ENCODE measurements at regions not wholly inside any gene's neighbourhood (a gene's known extent, or its start where the extent isn't known, plus 50 kb on each side); places are given as distances from the start of the nearest gene placed in this dataset.

DNA sequence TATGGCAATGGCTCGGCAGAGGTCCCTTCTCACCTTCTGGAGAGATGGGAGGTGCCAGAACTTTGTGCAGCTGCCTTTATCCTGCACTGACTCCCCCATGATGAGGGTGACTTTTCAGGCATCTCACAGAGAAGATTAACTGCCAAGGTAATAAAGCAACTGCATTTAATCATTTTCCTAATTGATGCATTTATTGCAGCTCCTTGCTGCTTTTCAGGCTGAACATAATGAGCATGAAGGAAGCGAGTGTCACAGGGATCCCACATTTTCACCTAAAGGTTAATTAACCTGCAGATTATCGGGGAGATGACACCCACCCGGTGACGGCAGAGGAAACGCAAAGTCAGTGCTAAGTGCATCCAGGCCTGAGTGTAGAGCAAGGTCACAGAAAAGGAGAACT lies 154.3 kb downstream of the ICE1 start:
- ATAC-seq, result no peak
- H3K36me3 ChIP-seq, result no peaks in the 10 kb centered on the region
- no peaks in the 10 kb centered on the region for H3K27me3 ChIP-seq
- H3K4me1 ChIP-seq, result peaks cover 0 to 53% (median 10%) of the 10 kb centered on the region in 3 donors
- no peak overlapping the region for H3K4me3 ChIP-seq
- no peak overlapping the region for H3K27ac ChIP-seq
- TF ChIP-seq POLR2A (IDR thresholded peaks at IDR 0.05) (no peak), POLR2AphosphoS5 (IDR thresholded peaks at IDR 0.05) (no peak), EP300 (IDR thresholded peaks at IDR 0.05) (no peak)
- TF ChIP-seq, protein P1, sequence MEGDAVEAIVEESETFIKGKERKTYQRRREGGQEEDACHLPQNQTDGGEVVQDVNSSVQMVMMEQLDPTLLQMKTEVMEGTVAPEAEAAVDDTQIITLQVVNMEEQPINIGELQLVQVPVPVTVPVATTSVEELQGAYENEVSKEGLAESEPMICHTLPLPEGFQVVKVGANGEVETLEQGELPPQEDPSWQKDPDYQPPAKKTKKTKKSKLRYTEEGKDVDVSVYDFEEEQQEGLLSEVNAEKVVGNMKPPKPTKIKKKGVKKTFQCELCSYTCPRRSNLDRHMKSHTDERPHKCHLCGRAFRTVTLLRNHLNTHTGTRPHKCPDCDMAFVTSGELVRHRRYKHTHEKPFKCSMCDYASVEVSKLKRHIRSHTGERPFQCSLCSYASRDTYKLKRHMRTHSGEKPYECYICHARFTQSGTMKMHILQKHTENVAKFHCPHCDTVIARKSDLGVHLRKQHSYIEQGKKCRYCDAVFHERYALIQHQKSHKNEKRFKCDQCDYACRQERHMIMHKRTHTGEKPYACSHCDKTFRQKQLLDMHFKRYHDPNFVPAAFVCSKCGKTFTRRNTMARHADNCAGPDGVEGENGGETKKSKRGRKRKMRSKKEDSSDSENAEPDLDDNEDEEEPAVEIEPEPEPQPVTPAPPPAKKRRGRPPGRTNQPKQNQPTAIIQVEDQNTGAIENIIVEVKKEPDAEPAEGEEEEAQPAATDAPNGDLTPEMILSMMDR (IDR thresholded peaks at IDR 0.05), result no peak
- H3K9me3 ChIP-seq, result no peaks in the 10 kb centered on the region
- WGBS, 2 donors (ENCODE audit: low coverage in 1 of 2), result 89 to 93% methylated on average over 5 to 6 of the region's 6 CpGs

DNA sequence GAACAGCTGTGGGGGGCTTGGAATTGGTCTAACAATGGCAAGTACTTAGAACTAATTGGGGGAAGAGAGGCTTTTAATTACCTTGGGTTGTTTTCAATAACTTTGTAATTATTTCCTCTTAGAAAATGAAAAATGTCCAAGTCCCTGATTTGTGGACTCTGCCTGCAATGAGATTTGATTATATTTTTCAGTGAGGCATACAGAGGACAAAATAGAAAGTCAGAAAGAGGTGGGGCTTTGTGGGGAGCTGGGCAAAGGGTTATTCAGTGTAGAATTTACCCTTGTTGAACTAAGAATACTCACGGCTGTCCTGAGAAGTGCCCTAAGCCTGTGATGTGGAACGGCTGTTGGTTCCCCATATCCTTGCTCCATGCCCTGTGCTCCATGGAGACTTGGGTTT lies 153.0 kb downstream of the ICE1 start:
- no peaks in the 10 kb centered on the region for H3K36me3 ChIP-seq
- H3K4me3 ChIP-seq, result no peak overlapping the region
- H3K9me3 ChIP-seq, result no peaks in the 10 kb centered on the region
- TF ChIP-seq EP300 (IDR thresholded peaks at IDR 0.05) (no peak), POLR2AphosphoS5 (IDR thresholded peaks at IDR 0.05) (no peak), POLR2A (IDR thresholded peaks at IDR 0.05) (no peak)
- TF ChIP-seq, protein P1 (IDR thresholded peaks at IDR 0.05), result no peak
- 74 to 88% methylated on average over 2 of the region's 2 CpGs for WGBS, 2 donors (ENCODE audit: low coverage in 1 of 2)
- H3K4me1 ChIP-seq, result peaks cover 0 to 47% (median 10%) of the 10 kb centered on the region in 3 donors
- no peak for ATAC-seq
- no peaks in the 10 kb centered on the region for H3K27me3 ChIP-seq
- H3K27ac ChIP-seq, result no peak overlapping the region

GRCh38 chr5:5573798-5574380 lies 151.4 kb downstream of the ICE1 start:
- H3K36me3 ChIP-seq, result no peaks in the 10 kb centered on the region
- H3K4me1 ChIP-seq, result peaks cover 0 to 32% (median 10%) of the 10 kb centered on the region in 3 donors
- peak overlapping the region; percentile 52 to 95 (median 90) for H3K27ac ChIP-seq
- no peak overlapping the region for H3K4me3 ChIP-seq
- WGBS, 2 donors (ENCODE audit: low coverage in 1 of 2), result no CpG with 5 or more reads among the region's 15 CpGs
- TF ChIP-seq, protein P1 (IDR thresholded peaks at IDR 0.05), result no peak
- TF ChIP-seq EP300 (IDR thresholded peaks at IDR 0.05) (no peak), POLR2AphosphoS5 (IDR thresholded peaks at IDR 0.05) (no peak), POLR2A (IDR thresholded peaks at IDR 0.05) (no peak)
- no peak for ATAC-seq
- no peaks in the 10 kb centered on the region for H3K27me3 ChIP-seq
- no peaks in the 10 kb centered on the region for H3K9me3 ChIP-seq

GRCh38 chr5:5572976-5573797 lies 150.7 kb downstream of the ICE1 start:
- Histone ChIP-seq H3K27ac (peak overlapping the region; percentile 52 to 95 (median 90)), H3K27me3 (no peaks in the 10 kb centered on the region)
- WGBS, 2 donors (ENCODE audit: low coverage in 1 of 2), result 52% methylated on average over 8 of the region's 21 CpGs; no CpG with 5 or more reads in 1 of the 2 donors

More at GRCh38 chr5:5572976-5573797, 150.7 kb downstream of the ICE1 start:
- H3K4me1 ChIP-seq, result peaks cover 0 to 30% (median 10%) of the 10 kb centered on the region in 3 donors
- peak; percentile 55 for ATAC-seq
- H3K9me3 ChIP-seq, result no peaks in the 10 kb centered on the region
- no peaks in the 10 kb centered on the region for H3K36me3 ChIP-seq
- H3K4me3 ChIP-seq, result peak overlapping the region in 1 of 2 donors; percentile 38
- TF ChIP-seq POLR2AphosphoS5 (IDR thresholded peaks at IDR 0.05), result no peak
- no peak for TF ChIP-seq POLR2A (IDR thresholded peaks at IDR 0.05)
- no peak for TF ChIP-seq EP300 (IDR thresholded peaks at IDR 0.05)
- TF ChIP-seq, protein P1 (IDR thresholded peaks at IDR 0.05), result no peak

Measured in gastroesophageal sphincter (tissue), 4 donors.